ENCODE measurements at regions not wholly inside any gene's neighbourhood (a gene's known extent, or its start where the extent isn't known, plus 50 kb on each side); places are given as distances from the start of the nearest gene placed in this dataset.

- TF ChIP-seq CTCF (conservative IDR thresholded peaks at IDR 0.05; ENCODE audit: low read length) (no peak), EZH2phosphoT487 (IDR thresholded peaks at IDR 0.05; ENCODE audit: borderline replicate concordance, low read depth, low read length) (no peak)
Observed at GRCh38 chr12:127589541-127589940, 677.4 kb upstream of the TMEM132C start.
